SW 1271 (cell line): ENCODE measurements at regions not wholly inside any gene's neighbourhood (a gene's known extent, or its start where the extent isn't known, plus 50 kb on each side); places are given as distances from the start of the nearest gene placed in this dataset.

Experiments
- DNase-seq, 2 experiments: peaks; one replicate each; lab custom pipeline; 2025; lab: John Stamatoyannopoulos, UW

DNA sequence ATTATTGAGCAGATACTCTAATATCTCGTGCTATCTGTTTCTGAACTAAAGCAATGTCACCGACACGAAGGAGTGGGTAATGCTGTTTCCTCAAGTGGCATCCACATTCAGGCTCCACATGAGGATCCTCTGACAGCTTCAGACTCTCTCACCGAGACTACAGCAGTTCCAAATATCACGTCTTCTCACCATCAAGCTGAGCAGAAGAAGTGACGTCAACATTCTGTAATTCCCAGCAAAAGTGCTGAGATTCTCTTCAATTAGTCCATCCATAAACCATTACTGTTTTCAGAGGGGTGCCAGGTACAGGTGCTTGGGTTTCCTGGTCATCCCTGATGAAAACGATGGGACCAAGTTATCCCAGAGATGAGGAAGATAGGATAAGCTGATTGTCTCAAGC, 110.0 kb upstream of the DACH1 start:
- no peak for DNase-seq

DNA sequence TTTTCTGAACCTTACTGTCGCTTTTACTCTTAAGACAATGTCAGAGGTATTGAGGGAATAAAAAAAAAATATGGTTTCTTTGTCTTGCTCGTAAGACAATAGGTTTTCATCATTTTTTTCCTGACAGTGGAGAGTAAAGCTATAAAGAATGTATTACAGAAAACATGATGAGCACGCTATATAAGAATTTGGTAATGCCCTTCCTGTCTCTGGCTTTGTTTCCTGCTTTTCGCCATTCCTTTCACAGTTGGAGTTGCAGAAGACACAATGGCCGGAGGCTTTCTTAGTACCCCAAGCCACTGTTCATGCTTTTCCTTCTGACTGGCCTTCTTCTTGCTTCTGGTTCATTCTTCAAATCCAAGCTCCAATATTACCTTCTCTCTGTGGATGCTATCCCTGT, 101.0 kb upstream of the DACH1 start:
- DNase-seq: peak in 1 of 2 experiments; percentile 12

DNA sequence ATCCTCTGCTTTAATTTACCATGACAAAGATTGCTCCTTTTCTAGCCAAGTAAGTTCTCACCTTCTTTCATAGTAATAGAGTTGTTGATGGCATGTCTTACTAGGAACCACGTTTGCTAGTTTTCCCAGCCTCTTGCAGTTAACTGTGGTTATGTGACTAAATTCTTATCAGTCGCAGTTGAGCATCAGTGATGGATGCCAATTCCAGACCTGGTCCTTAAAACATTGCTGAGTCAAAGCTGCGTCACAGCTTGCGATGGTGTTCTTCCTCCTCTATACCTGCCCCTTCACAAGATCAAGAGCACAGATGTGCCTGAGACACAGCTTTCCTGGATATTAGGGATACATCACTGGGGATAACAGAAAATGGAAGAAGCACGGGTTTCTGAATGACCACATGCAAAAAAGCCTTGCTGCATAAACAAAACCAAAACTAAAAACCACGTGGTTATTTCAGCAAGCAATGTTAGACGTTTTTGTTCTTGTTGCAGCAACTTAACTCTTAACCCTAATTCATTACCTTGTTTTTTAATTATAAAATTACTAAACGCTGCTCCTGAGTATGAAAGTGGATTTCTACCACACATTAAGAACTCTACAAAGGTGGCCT, 97.6 kb upstream of the DACH1 start:
- no peak for DNase-seq

DNA sequence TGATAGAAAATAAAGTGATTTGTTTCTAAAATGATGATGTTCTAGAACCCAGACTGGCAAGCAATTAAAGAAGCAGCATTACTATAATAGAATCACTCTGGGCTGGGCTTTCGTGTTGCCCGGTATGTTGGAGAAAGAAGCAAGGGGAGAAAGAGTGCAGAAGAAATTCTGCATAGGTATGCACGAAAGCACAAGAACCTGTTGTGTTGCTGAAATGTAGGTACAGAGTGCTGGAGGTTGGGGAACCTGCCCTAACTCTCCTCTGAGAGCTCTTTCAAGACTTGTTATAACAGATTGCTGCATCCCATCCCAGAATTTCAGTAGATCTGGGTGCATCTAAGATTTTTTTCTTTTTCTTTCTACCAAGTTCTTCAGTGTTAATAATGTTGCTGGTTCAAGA, 95.7 kb upstream of the DACH1 start:
- no peak for DNase-seq

DNA sequence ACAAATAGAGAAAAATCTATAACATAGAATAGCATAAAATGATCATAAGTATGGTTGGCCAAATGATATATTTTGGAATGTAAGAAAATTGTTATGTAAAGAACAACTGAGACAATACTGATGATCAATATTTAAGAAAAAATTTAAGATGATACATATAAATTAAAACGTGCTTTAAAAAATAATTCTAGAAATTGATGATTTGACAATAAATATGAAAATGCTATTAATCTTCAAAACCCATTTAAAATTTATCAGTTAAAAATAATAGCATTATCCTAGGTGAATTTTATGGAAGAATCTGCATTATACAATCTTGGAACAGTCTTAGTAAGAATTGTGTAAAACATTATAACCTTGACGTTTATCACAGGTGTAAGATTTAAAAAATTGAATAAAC, 95.1 kb upstream of the DACH1 start:
- DNase-seq: no peak

DNA sequence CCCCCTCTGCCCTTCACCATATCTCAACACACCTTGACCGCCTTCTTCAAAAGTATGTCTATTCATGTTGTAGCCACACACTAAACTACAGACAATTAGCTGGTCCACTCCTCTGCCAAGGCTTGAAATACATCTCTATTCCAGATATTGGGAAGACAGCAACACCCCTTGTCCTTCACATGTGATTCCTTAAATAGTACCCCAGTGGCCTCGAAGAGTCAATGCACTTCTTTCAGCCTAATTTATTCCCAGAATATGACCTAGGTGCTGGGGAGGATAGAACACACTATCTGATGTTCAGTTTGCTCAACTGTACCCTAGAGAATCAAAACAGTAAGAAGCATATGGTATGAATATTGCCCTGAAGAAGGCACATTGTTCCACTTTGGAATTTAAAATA, 82.4 kb upstream of the DACH1 start:
- no peak for DNase-seq

DNA sequence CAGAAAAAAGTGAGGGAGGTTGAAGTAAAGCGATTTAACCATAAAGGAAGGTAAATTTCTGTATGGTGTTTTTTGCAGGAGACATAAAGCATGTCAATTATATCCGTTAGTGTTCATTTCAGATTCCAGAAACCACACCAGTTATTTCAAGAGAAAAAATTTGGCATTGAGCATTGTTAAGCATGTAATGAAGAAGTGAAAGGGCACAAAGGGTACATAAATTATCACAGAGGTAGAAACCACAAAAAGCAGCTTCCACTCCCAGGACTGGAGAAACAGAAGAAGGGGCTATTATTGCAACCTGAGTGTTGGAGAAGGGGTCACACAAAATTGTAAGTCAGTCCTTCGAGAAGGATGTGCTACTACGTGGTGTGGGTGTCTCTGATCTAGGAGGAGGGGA, 72.2 kb upstream of the DACH1 start:
- no peak for DNase-seq

DNA sequence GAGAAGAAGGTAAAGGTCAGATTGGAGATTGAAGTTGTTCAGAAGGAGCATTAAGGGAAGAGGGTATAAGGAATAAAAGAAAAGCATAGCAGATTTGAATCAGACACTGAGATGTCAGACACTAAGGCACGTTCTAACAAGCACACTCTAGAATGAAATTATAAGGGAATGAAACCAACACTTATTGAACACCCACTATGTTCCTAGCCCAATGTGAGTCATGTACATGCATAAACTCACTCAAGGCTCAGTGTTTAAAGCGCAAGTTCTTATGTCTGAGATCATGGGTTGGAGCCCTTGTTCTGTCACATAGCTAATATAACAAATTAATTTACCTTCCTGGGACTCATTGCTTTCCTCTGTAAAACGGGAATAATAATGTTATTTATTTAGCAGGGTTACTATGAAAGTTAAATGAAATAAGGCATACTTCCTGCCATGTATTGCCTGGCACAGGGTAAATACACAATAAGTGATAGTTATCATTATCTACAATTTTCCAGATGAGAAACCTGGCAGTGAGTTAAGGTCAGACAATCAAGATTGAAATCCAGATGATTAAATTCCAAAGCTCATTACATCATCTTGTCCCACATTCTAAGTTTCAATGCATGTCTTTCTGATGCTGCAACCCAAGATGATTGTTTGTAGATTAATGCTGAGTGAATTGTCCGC, 68.3 kb upstream of the DACH1 start:
- DNase-seq: no peak

DNA sequence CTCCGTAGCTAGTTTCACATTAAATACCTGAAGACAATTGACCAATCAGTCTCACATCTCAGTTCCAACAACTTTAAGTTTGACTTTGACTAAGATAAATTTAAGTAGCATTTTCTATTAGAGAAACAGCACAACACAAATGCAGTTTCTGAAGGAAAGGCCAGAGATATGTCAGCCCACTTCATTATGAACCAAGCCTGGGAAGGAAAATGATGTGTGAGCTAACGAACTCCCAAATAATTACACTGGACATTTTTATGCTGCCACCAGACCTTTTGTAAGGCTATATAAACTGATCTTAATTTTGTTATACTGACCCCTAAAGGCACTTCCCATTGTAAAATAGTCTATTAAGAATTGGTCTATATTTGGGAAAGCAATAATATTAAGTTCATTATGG, 57.9 kb upstream of the DACH1 start:
- DNase-seq: no peak

DNA sequence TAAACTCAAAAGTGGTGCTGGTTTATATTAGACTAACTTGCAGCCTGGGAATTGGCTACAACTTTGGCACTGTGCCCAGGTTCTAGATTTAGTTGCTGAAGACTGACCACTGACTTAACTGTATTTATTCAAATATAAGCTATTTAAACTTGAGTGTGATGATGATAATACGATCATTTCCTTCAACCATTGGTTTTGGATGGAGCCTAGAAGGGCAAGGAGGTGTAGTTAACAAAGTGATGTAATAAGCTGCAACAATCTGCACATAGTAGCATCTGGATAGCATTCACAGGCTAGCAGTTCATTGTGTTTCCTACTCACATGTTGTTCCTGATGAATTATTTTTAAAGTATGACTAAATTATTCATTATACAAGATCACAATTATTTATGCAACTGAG, 55.2 kb upstream of the DACH1 start:
- DNase-seq: no peak
